Vagina (tissue), 2 donors: ENCODE measurements at regions not wholly inside any gene's neighbourhood (a gene's known extent, or its start where the extent isn't known, plus 50 kb on each side); places are given as distances from the start of the nearest gene placed in this dataset.

ENCODE experiments used
- POLR2A ChIP-seq, 2 donors: fragments of 450-650 bp; IDR thresholded peaks; one replicate each; pipeline ENCODE4 v1.6.1; 2017; ENCODE audit warnings: antibody characterized with exemption in 2 of 2, mild to moderate bottlenecking in 2 of 2, moderate library complexity in 2 of 2
- POLR2AphosphoS5 ChIP-seq, 2 donors: sonication (generic); formaldehyde crosslinking; IDR thresholded peaks; one replicate each; pipeline ENCODE4 v1.9.0; 2017; ENCODE audit warnings: antibody characterized with exemption in 2 of 2, mild to moderate bottlenecking in 2 of 2, low read depth in 1 of 2; ENCODE audit not compliant: insufficient read depth in 1 of 2

- TF ChIP-seq POLR2A (IDR thresholded peaks at IDR 0.05) (no peak), POLR2AphosphoS5 (IDR thresholded peaks at IDR 0.05; ENCODE audit: insufficient read depth in 1 of 2, low read depth in 1 of 2) (no peak)
Observed at GRCh38 chr21:22063140-22063539, 1064.9 kb downstream of the NCAM2 start.
